Naive thymus-derived CD4-positive, alpha-beta T cell (primary cell): ENCODE measurements at regions not wholly inside any gene's neighbourhood (a gene's known extent, or its start where the extent isn't known, plus 50 kb on each side); places are given as distances from the start of the nearest gene placed in this dataset.

Experiments
- ATAC-seq: fragments of 150-1000 bp; cut with Tn5 transposase; 2 replicates; pipeline ENCODE4 v1.10.0; 2021; ENCODE audit warnings: mild to moderate bottlenecking, moderate library complexity
- CTCF ChIA-PET: fragments of 350-600 bp; sonication (Branson Sonifier 250); formaldehyde crosslinking; loops from one replicate; lab custom pipeline; 2021; ENCODE audit warnings: antibody characterized with exemption; lab: Charles Lee
- POLR2A ChIA-PET: fragments of 350-600 bp; sonication (Branson Sonifier 250); formaldehyde crosslinking; loops from one replicate; lab custom pipeline; 2021; ENCODE audit warnings: antibody characterized with exemption, inconsistent platforms; lab: Charles Lee
- DNase-seq, 9 donors: peaks; one replicate each; pipeline versions ENCODE4 v3.0.0 to v3.0.0-alpha.2; 2020 to 2022; ENCODE audit warnings: mixed read lengths in 1 of 9
- H3K27ac ChIP-seq: one replicate; pipeline ENCODE4 v1.7.0; 2013; ENCODE audit warnings: mild to moderate bottlenecking, low read depth, low read length, moderate library complexity
- H3K27me3 ChIP-seq, 2 donors: one replicate each; pipeline ENCODE4 v1.7.0; 2013; ENCODE audit warnings: low read length in 2 of 2, mild to moderate bottlenecking in 2 of 2, moderate library complexity in 2 of 2; ENCODE audit not compliant: control insufficient read depth in 2 of 2, insufficient read depth in 2 of 2
- H3K36me3 ChIP-seq, 3 experiments: 1 replicate in 2 of 3; 2 replicates in 1 of 3; pipeline ENCODE4 v1.7.0; 2013; ENCODE audit warnings: low read length in 3 of 3, mild to moderate bottlenecking in 3 of 3, moderate library complexity in 1 of 3; ENCODE audit not compliant: insufficient read depth in 3 of 3, control insufficient read depth in 2 of 3
- H3K4me1 ChIP-seq, 2 donors: one replicate each; pipeline ENCODE4 v1.7.0; 2013; ENCODE audit warnings: low read length in 2 of 2, mild to moderate bottlenecking in 2 of 2, moderate library complexity in 1 of 2; ENCODE audit not compliant: control insufficient read depth in 2 of 2, insufficient read depth in 2 of 2
- H3K4me3 ChIP-seq: 2 replicates; pipeline ENCODE4 v1.7.0; 2013; ENCODE audit warnings: mild to moderate bottlenecking, low read length
- H3K9me3 ChIP-seq, 3 experiments: 1 replicate in 2 of 3; 2 replicates in 1 of 3; pipeline ENCODE4 v1.7.0; 2013; ENCODE audit warnings: low read length in 3 of 3; ENCODE audit not compliant: control insufficient read depth in 2 of 3
- H3K27ac Mint-ChIP-seq, 9 donors: one replicate each; pipeline ENCODE4 v1.8.0; 2020 to 2022; ENCODE audit warnings: mixed read lengths in 9 of 9, mild to moderate bottlenecking in 8 of 9, moderate library complexity in 5 of 9, inconsistent platforms in 2 of 9
- H3K27me3 Mint-ChIP-seq, 5 donors: one replicate each; pipeline ENCODE4 v1.8.0; 2021 to 2022; ENCODE audit warnings: mixed read lengths in 5 of 5, mild to moderate bottlenecking in 1 of 5
- H3K36me3 Mint-ChIP-seq, 5 donors: one replicate each; pipeline ENCODE4 v1.8.0; 2020 to 2022; ENCODE audit warnings: mixed read lengths in 5 of 5, mild to moderate bottlenecking in 3 of 5, inconsistent platforms in 1 of 5
- H3K4me1 Mint-ChIP-seq, 7 donors: one replicate each; pipeline ENCODE4 v1.8.0; 2020 to 2022; ENCODE audit warnings: mixed read lengths in 7 of 7, mild to moderate bottlenecking in 3 of 7, inconsistent platforms in 1 of 7
- H3K4me3 Mint-ChIP-seq, 10 donors: one replicate each; pipeline ENCODE4 v1.8.0; 2020 to 2022; ENCODE audit warnings: mild to moderate bottlenecking in 10 of 10, mixed read lengths in 10 of 10, moderate library complexity in 6 of 10, inconsistent platforms in 2 of 10
- H3K9me3 Mint-ChIP-seq, 11 donors: one replicate each; pipeline ENCODE4 v1.8.0; 2020 to 2022; ENCODE audit warnings: mixed read lengths in 11 of 11, mild to moderate bottlenecking in 4 of 11, inconsistent platforms in 1 of 11, moderate library complexity in 1 of 11
- intact Hi-C, 2 donors: fragments of 100-400 bp; cut with micrococcal nuclease; formaldehyde crosslinking; loops; one replicate each; pipeline ENCODE4 v1.15.1; 2023

GRCh38 chr17:72526769-72527168, 405.9 kb downstream of the SOX9 start:
- intact Hi-C loops: no loop called here
- ATAC-seq (no peak), DNase-seq (no peak)
- Mint-ChIP-seq H3K27ac (no peak overlapping the region), H3K4me3 (no peak overlapping the region), H3K27me3 (peaks cover 0 to 15% (median 11%) of the 10 kb centered on the region in 5 donors), H3K9me3 (no peaks in the 10 kb centered on the region), H3K36me3 (no peaks in the 10 kb centered on the region), H3K4me1 (peaks cover 0 to 6% (median 0%) of the 10 kb centered on the region in 7 donors)
- CTCF ChIA-PET: no interaction called here
- Histone ChIP-seq H3K4me3 (no peak overlapping the region), H3K36me3 (no peaks in the 10 kb centered on the region), H3K4me1 (no peaks in the 10 kb centered on the region), H3K9me3 (no peaks in the 10 kb centered on the region), H3K27ac (no peak overlapping the region), H3K27me3 (no peaks in the 10 kb centered on the region)
- POLR2A ChIA-PET: no interaction called here

- H3K9me3 Mint-ChIP-seq: no peaks in the 10 kb centered on the region
Observed at GRCh38 chr17:72527789-72528188, 407.0 kb downstream of the SOX9 start.

GRCh38 chr17:72528683-72529082, 407.9 kb downstream of the SOX9 start:
- H3K4me3 Mint-ChIP-seq: no peak overlapping the region
- intact Hi-C loops: no loop called here
- Histone ChIP-seq H3K4me3 (no peak overlapping the region), H3K9me3 (no peaks in the 10 kb centered on the region), H3K27ac (no peak overlapping the region), H3K27me3 (no peaks in the 10 kb centered on the region), H3K36me3 (no peaks in the 10 kb centered on the region), H3K4me1 (no peaks in the 10 kb centered on the region)
- ATAC-seq (no peak), DNase-seq (no peak)
- no peak overlapping the region for H3K27ac Mint-ChIP-seq
- no peaks in the 10 kb centered on the region for H3K9me3 Mint-ChIP-seq
- H3K27me3 Mint-ChIP-seq: peaks cover 0 to 14% (median 10%) of the 10 kb centered on the region in 5 donors
- peaks cover 0 to 6% (median 0%) of the 10 kb centered on the region in 7 donors for H3K4me1 Mint-ChIP-seq
- ChIA-PET POLR2A (no interaction called here), CTCF (no interaction called here)
- no peaks in the 10 kb centered on the region for H3K36me3 Mint-ChIP-seq

More at GRCh38 chr17:72527789-72528188, 407.0 kb downstream of the SOX9 start:
- Histone ChIP-seq H3K36me3 (no peaks in the 10 kb centered on the region), H3K4me3 (no peak overlapping the region), H3K4me1 (no peaks in the 10 kb centered on the region), H3K27me3 (no peaks in the 10 kb centered on the region), H3K9me3 (no peaks in the 10 kb centered on the region), H3K27ac (no peak overlapping the region)
- ChIA-PET POLR2A (no interaction called here), CTCF (no interaction called here)
- intact Hi-C loops: no loop called here
- Mint-ChIP-seq H3K4me3 (no peak overlapping the region), H3K36me3 (no peaks in the 10 kb centered on the region), H3K4me1 (peaks cover 0 to 6% (median 0%) of the 10 kb centered on the region in 7 donors), H3K27ac (peak overlapping the region in 1 of 9 donors; percentile 3), H3K27me3 (peaks cover 0 to 15% (median 11%) of the 10 kb centered on the region in 5 donors)
- ATAC-seq (no peak), DNase-seq (no peak)

- no peak overlapping the region for H3K27ac ChIP-seq
- no peaks in the 10 kb centered on the region for H3K36me3 ChIP-seq
- ChIA-PET POLR2A (no interaction called here), CTCF (no interaction called here)
- no peak overlapping the region for H3K27ac Mint-ChIP-seq
- no peak for ATAC-seq
- H3K9me3 Mint-ChIP-seq: no peaks in the 10 kb centered on the region
- no peaks in the 10 kb centered on the region for H3K27me3 ChIP-seq
- no peak for DNase-seq
- H3K27me3 Mint-ChIP-seq: peaks cover 0 to 14% (median 8%) of the 10 kb centered on the region in 5 donors
- intact Hi-C loops: no loop called here
- no peaks in the 10 kb centered on the region for H3K4me1 ChIP-seq
- no peak overlapping the region for H3K4me3 ChIP-seq
- H3K36me3 Mint-ChIP-seq: no peaks in the 10 kb centered on the region
- no peak overlapping the region for H3K4me3 Mint-ChIP-seq
- no peaks in the 10 kb centered on the region for H3K9me3 ChIP-seq
- peaks cover 0 to 6% (median 0%) of the 10 kb centered on the region in 7 donors for H3K4me1 Mint-ChIP-seq
Observed at GRCh38 chr17:72529386-72529785, 408.6 kb downstream of the SOX9 start.

GRCh38 chr17:72530454-72530853, 409.6 kb downstream of the SOX9 start:
- no peak overlapping the region for H3K4me3 Mint-ChIP-seq
- Histone ChIP-seq H3K9me3 (no peaks in the 10 kb centered on the region), H3K27ac (no peak overlapping the region), H3K27me3 (no peaks in the 10 kb centered on the region), H3K4me1 (no peaks in the 10 kb centered on the region), H3K36me3 (no peaks in the 10 kb centered on the region), H3K4me3 (no peak overlapping the region)
- no peak overlapping the region for H3K27ac Mint-ChIP-seq
- ChIA-PET POLR2A (no interaction called here), CTCF (no interaction called here)
- intact Hi-C loops: no loop called here
- no peak for DNase-seq
- H3K36me3 Mint-ChIP-seq: no peaks in the 10 kb centered on the region
- no peak for ATAC-seq
- H3K4me1 Mint-ChIP-seq: peaks cover 0 to 2% (median 0%) of the 10 kb centered on the region in 7 donors
- peaks cover 0 to 4% (median 0%) of the 10 kb centered on the region in 11 donors for H3K9me3 Mint-ChIP-seq
- H3K27me3 Mint-ChIP-seq: peaks cover 0 to 15% (median 6%) of the 10 kb centered on the region in 5 donors

GRCh38 chr17:72531729-72532128, 410.9 kb downstream of the SOX9 start:
- H3K4me1 ChIP-seq: no peaks in the 10 kb centered on the region
- CTCF ChIA-PET: no interaction called here
- H3K9me3 ChIP-seq: no peaks in the 10 kb centered on the region
- no peaks in the 10 kb centered on the region for H3K36me3 ChIP-seq
- H3K36me3 Mint-ChIP-seq: no peaks in the 10 kb centered on the region
- H3K4me3 ChIP-seq: no peak overlapping the region
- no peak overlapping the region for H3K27ac Mint-ChIP-seq
- H3K4me3 Mint-ChIP-seq: no peak overlapping the region
- H3K27ac ChIP-seq: no peak overlapping the region
- H3K27me3 Mint-ChIP-seq: peaks cover 0 to 22% (median 6%) of the 10 kb centered on the region in 5 donors
- no peaks in the 10 kb centered on the region for H3K27me3 ChIP-seq
- intact Hi-C loops: no loop called here
- POLR2A ChIA-PET: no interaction called here
- no peak for DNase-seq
- H3K4me1 Mint-ChIP-seq: peaks cover 0 to 2% (median 0%) of the 10 kb centered on the region in 7 donors
- peaks cover 0 to 4% (median 0%) of the 10 kb centered on the region in 11 donors for H3K9me3 Mint-ChIP-seq
- ATAC-seq: no peak

GRCh38 chr17:72534265-72534664, 413.4 kb downstream of the SOX9 start:
- Histone ChIP-seq H3K4me1 (no peaks in the 10 kb centered on the region), H3K9me3 (no peaks in the 10 kb centered on the region), H3K27ac (no peak overlapping the region), H3K4me3 (no peak overlapping the region), H3K36me3 (no peaks in the 10 kb centered on the region), H3K27me3 (no peaks in the 10 kb centered on the region)
- ATAC-seq: no peak
- CTCF ChIA-PET: no interaction called here
- intact Hi-C loops: no loop called here
- H3K4me1 Mint-ChIP-seq: peaks cover 0 to 2% (median 0%) of the 10 kb centered on the region in 7 donors
- H3K4me3 Mint-ChIP-seq: no peak overlapping the region
- POLR2A ChIA-PET: no interaction called here
- no peak for DNase-seq
- peaks cover 0 to 4% (median 0%) of the 10 kb centered on the region in 11 donors for H3K9me3 Mint-ChIP-seq
- peaks cover 3 to 31% (median 13%) of the 10 kb centered on the region in 5 donors for H3K27me3 Mint-ChIP-seq
- H3K27ac Mint-ChIP-seq: no peak overlapping the region
- no peaks in the 10 kb centered on the region for H3K36me3 Mint-ChIP-seq
